ENCODE measurements at regions not wholly inside any gene's neighbourhood (a gene's known extent, or its start where the extent isn't known, plus 50 kb on each side); places are given as distances from the start of the nearest gene placed in this dataset.

- TF ChIP-seq, protein P1, sequence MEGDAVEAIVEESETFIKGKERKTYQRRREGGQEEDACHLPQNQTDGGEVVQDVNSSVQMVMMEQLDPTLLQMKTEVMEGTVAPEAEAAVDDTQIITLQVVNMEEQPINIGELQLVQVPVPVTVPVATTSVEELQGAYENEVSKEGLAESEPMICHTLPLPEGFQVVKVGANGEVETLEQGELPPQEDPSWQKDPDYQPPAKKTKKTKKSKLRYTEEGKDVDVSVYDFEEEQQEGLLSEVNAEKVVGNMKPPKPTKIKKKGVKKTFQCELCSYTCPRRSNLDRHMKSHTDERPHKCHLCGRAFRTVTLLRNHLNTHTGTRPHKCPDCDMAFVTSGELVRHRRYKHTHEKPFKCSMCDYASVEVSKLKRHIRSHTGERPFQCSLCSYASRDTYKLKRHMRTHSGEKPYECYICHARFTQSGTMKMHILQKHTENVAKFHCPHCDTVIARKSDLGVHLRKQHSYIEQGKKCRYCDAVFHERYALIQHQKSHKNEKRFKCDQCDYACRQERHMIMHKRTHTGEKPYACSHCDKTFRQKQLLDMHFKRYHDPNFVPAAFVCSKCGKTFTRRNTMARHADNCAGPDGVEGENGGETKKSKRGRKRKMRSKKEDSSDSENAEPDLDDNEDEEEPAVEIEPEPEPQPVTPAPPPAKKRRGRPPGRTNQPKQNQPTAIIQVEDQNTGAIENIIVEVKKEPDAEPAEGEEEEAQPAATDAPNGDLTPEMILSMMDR (IDR thresholded peaks at IDR 0.05; ENCODE audit: low read depth, low read length) = no peak
- TF ChIP-seq MAX (IDR thresholded peaks at IDR 0.05; ENCODE audit: low read depth, low read length) = no peak
- no peak for TF ChIP-seq POLR2A (IDR thresholded peaks at IDR 0.05; ENCODE audit: extremely low read depth, insufficient read length)
These were observed 370.2 kb upstream of the FLRT2 start for GRCh38 chr14:85159726-85160125.

All from NB4 (cell line).